ENCODE measurements at regions not wholly inside any gene's neighbourhood (a gene's known extent, or its start where the extent isn't known, plus 50 kb on each side); places are given as distances from the start of the nearest gene placed in this dataset.

GRCh38 chr12:68102731-68103130 lies 56.8 kb downstream of the IFNG start:
- DNase-seq = no peak

GRCh38 chr12:68102163-68102562 lies 57.4 kb downstream of the IFNG start:
- no peak for DNase-seq

GRCh38 chr12:68100241-68100640 lies 59.3 kb downstream of the IFNG start:
- no peak for DNase-seq

GRCh38 chr12:68098939-68099338 lies 60.6 kb downstream of the IFNG start:
- no peak for DNase-seq

GRCh38 chr12:68097386-68097785 lies 62.2 kb downstream of the IFNG start:
- DNase-seq = no peak

GRCh38 chr12:68094645-68095395 lies 64.7 kb downstream of the IFNG start:
- no peak for DNase-seq

GRCh38 chr12:68094195-68094594 lies 65.3 kb downstream of the IFNG start:
- DNase-seq = no peak

GRCh38 chr12:68092976-68093375 lies 66.6 kb downstream of the IFNG start:
- no peak for DNase-seq

GRCh38 chr12:68089101-68089500 lies 70.4 kb downstream of the IFNG start:
- no peak for DNase-seq

- DNase-seq = no peak
These were observed 73.4 kb downstream of the IFNG start for GRCh38 chr12:68086019-68086603.

- DNase-seq = peak; percentile 71
These were observed 78.0 kb downstream of the IFNG start for GRCh38 chr12:68081561-68081960.

- DNase-seq = no peak
These were observed 79.0 kb downstream of the IFNG start for GRCh38 chr12:68080577-68080976.

GRCh38 chr12:68078737-68079136 lies 80.8 kb downstream of the IFNG start:
- DNase-seq = no peak

- DNase-seq = no peak
These were observed 84.1 kb downstream of the IFNG start for GRCh38 chr12:68075416-68075815.

- DNase-seq = no peak
These were observed 85.1 kb downstream of the IFNG start for GRCh38 chr12:68074306-68075027.

- DNase-seq = no peak
These were observed 81.7 kb downstream of the IFNG-AS1 start for GRCh38 chr12:68070957-68071356.
